Endothelial cell of umbilical vein (primary cell): ENCODE measurements at regions not wholly inside any gene's neighbourhood (a gene's known extent, or its start where the extent isn't known, plus 50 kb on each side); places are given as distances from the start of the nearest gene placed in this dataset.

Experiments
- BruUV-seq: library from RNA; stranded (reverse); fragments of 400-500 nt; replicated peaks from 2 replicates; lab custom pipeline; 2021; lab: Mats Ljungman, UMichigan
- CTCF ChIA-PET: fragments of 300-600, 350-600 bp; sonication (Branson Sonifier 250); formaldehyde crosslinking; loops from one replicate; lab custom pipeline; 2021; ENCODE audit warnings: antibody characterized with exemption, inconsistent platforms; lab: Charles Lee
- POLR2A ChIA-PET: fragments of 300-600, 350-600 bp; sonication (Branson Sonifier 250); formaldehyde crosslinking; loops from one replicate; lab custom pipeline; 2021; ENCODE audit warnings: antibody characterized with exemption, inconsistent platforms; lab: Charles Lee
- DNase-seq: peaks from one replicate; pipeline ENCODE4 v3.0.0-alpha.2; 2011; ENCODE audit warnings: low read depth, low spot score
- FAIRE-seq: peaks from 2 replicates; lab custom pipeline; 2011; peaks lifted over from hg19 to GRCh38; lab: Jason Lieb, UNC
- H2AFZ ChIP-seq: 2 replicates; pipeline ENCODE4 v1.6.0; 2012; ENCODE audit warnings: low read depth, low read length, control low read depth, inconsistent platforms
- H3K27ac ChIP-seq: 2 replicates; pipeline ENCODE4 v1.5.1; 2011; ENCODE audit warnings: low read depth, mild to moderate bottlenecking, control low read depth, low read length, moderate library complexity; ENCODE audit not compliant: insufficient read depth
- H3K27me3 ChIP-seq, 2 experiments: 2 replicates each; pipeline versions ENCODE4 v1.6.0 to v1.6.1; 2011; ENCODE audit warnings: low read length in 2 of 2, mixed read lengths in 1 of 2; ENCODE audit not compliant: control insufficient read depth in 2 of 2, insufficient read depth in 2 of 2
- H3K36me3 ChIP-seq, 2 experiments: 2 replicates in 1 of 2; 3 replicates in 1 of 2; pipeline ENCODE4 v1.5.1; 2011; ENCODE audit warnings: low read length in 2 of 2, mild to moderate bottlenecking in 1 of 2, moderate library complexity in 1 of 2; ENCODE audit not compliant: control insufficient read depth in 2 of 2, insufficient read depth in 2 of 2; ENCODE audit errors: extremely low read depth in 1 of 2
- H3K4me1 ChIP-seq: 3 replicates; pipeline ENCODE4 v1.5.1; 2011; ENCODE audit warnings: mild to moderate bottlenecking, low read length; ENCODE audit not compliant: control insufficient read depth, insufficient read depth; ENCODE audit errors: extremely low read depth
- H3K4me2 ChIP-seq: 2 replicates; pipeline ENCODE4 v1.6.1; 2011; ENCODE audit warnings: low read length, control low read depth, mixed read lengths; ENCODE audit not compliant: insufficient read depth
- H3K4me3 ChIP-seq, 3 experiments: fragments of 200-600 bp in 1 of 3; sonication (generic), shearing (Covaris generic) in 1 of 3; replicated peaks in 1 of 3; 2 replicates each; pipeline ENCODE4 v1.5.1; 2011 to 2016; ENCODE audit warnings: control low read depth in 3 of 3, low read length in 3 of 3, mild to moderate bottlenecking in 2 of 3, inconsistent platforms in 1 of 3, low read depth in 1 of 3, moderate library complexity in 1 of 3; ENCODE audit not compliant: insufficient read depth in 1 of 3
- H3K79me2 ChIP-seq: 2 replicates; pipeline ENCODE4 v1.6.0; 2012; ENCODE audit warnings: low read length, inconsistent platforms; ENCODE audit not compliant: control insufficient read depth, insufficient read depth
- H3K9ac ChIP-seq: replicated peaks from 2 replicates; pipeline ENCODE3; 2011; ENCODE audit warnings: low read length, control low read depth; ENCODE audit not compliant: insufficient read depth; ENCODE audit errors: extremely low read depth
- H3K9me1 ChIP-seq: replicated peaks from 3 replicates; pipeline ENCODE4 v1.6.0; 2011; ENCODE audit warnings: mild to moderate bottlenecking, low read length; ENCODE audit not compliant: control insufficient read depth, insufficient read depth; ENCODE audit errors: extremely low read depth
- H3K9me3 ChIP-seq: replicated peaks from 2 replicates; pipeline ENCODE4 v1.5.1; 2012; ENCODE audit warnings: low read length, inconsistent platforms; ENCODE audit not compliant: control insufficient read depth, insufficient read depth
- H4K20me1 ChIP-seq: replicated peaks from 2 replicates; pipeline ENCODE3; 2011; ENCODE audit warnings: mild to moderate bottlenecking, low read length; ENCODE audit not compliant: control insufficient read depth, insufficient read depth; ENCODE audit errors: extremely low read depth
- EZH2 ChIP-seq: IDR thresholded peaks from 2 replicates; pipeline ENCODE4 v1.6.1; 2012; ENCODE audit warnings: borderline replicate concordance, low read depth, mild to moderate bottlenecking, moderate library complexity, low read length, inconsistent platforms; ENCODE audit not compliant: severe bottlenecking
- FOS ChIP-seq: IDR thresholded peaks from 2 replicates; pipeline ENCODE4 v1.6.1; 2011; ENCODE audit warnings: mild to moderate bottlenecking, low read length, moderate library complexity, borderline replicate concordance; ENCODE audit not compliant: insufficient read depth
- GATA2 ChIP-seq: IDR thresholded peaks from 2 replicates; pipeline ENCODE4 v1.7.0; 2011; ENCODE audit warnings: low read depth, mild to moderate bottlenecking, moderate library complexity, mixed read lengths, low read length; ENCODE audit not compliant: insufficient read length, insufficient read depth
- JUN ChIP-seq: IDR thresholded peaks from 2 replicates; pipeline ENCODE4 v1.6.1; 2011; ENCODE audit warnings: borderline replicate concordance, low read depth; ENCODE audit not compliant: insufficient read length, insufficient read depth
- MYC ChIP-seq: IDR thresholded peaks from one replicate; pipeline ENCODE4 v1.6.1; 2011; ENCODE audit warnings: mild to moderate bottlenecking, low read depth, low read length
- POLR2A ChIP-seq: IDR thresholded peaks from 2 replicates; pipeline ENCODE4 v1.6.1; 2012; ENCODE audit warnings: low read depth, mild to moderate bottlenecking, control low read depth, low read length
- POLR2AphosphoS5 ChIP-seq: IDR thresholded peaks from 2 replicates; pipeline ENCODE4 v1.6.1; 2012; ENCODE audit warnings: low read depth, mild to moderate bottlenecking, control low read depth, low read length, moderate library complexity; ENCODE audit not compliant: insufficient read depth
- dilution Hi-C: fragments of 300-500 bp; cut with MboI; formaldehyde crosslinking; loops from one replicate; pipeline ENCODE4 v1.15.0; 2019; ENCODE audit warnings: low sequenced_read_pairs; ENCODE audit not compliant: extremely low pct_ligation_motif_present
- intact Hi-C: fragments of 100-400 bp; cut with micrococcal nuclease; formaldehyde crosslinking; loops from one replicate; pipeline ENCODE4 v1.10.0; 2022
- TF ChIP-seq, protein P1 (sequence below), 2 donors: IDR thresholded peaks; 1 replicate in 1 of 2; 2 replicates in 1 of 2; pipeline ENCODE4 v1.5.1; 2011; ENCODE audit warnings: low read length in 2 of 2, mild to moderate bottlenecking in 2 of 2, moderate library complexity in 2 of 2, control low read depth in 1 of 2, inconsistent platforms in 1 of 2, low read depth in 1 of 2; ENCODE audit not compliant: insufficient read depth in 1 of 2; ENCODE audit errors: extremely low read depth in 1 of 2
- TF ChIP-seq, protein P2 (sequence below): IDR thresholded peaks from 2 replicates; pipeline ENCODE4 v1.6.1; 2011; ENCODE audit not compliant: insufficient read depth, insufficient read length

DNA sequence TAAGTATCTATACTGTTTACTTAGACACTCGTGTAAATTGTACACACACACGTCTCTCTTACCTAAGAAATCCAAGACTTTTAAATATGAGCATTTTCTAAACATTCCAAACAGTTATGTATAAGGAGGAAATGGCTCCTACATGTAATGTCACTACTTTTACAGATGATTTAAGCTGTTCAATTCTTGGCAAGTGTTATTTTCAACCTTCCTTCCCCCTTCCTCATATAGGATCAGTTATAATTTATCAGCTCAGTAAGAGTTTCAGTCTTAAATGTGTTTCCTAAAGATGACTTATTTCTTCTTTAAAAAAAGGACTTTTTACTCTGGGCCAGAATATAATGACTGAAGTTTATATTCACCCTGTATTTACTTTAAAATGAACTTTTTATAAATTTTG lies 601.1 kb downstream of the ANKRD50 start:
- H3K27ac ChIP-seq, result peak overlapping the region; percentile 5
- H3K4me2 ChIP-seq, result no peak overlapping the region
- dilution Hi-C loops, result no loop called here
- ChIA-PET POLR2A (no interaction called here), CTCF (interaction anchor here (0.6 to 5.0 kb wide), 14 partner anchors 143 to 1181 kb away, joined by 3 to 79 read pairs (median 4); no protein-coding TSS in a partner anchor)
- no peaks in the 10 kb centered on the region for H3K9me1 ChIP-seq
- no TSS peak for BruUV-seq
- H2AFZ ChIP-seq, result no peak overlapping the region
- H3K9me3 ChIP-seq, result no peaks in the 10 kb centered on the region
- DNase-seq (peak; percentile 62), FAIRE-seq (no peak)
- H3K27me3 ChIP-seq, result no peaks in the 10 kb centered on the region
- TF ChIP-seq GATA2, result no peak
- TF ChIP-seq JUN, result peak; percentile 3
- TF ChIP-seq POLR2AphosphoS5, result no peak
- TF ChIP-seq EZH2, result no peak
- TF ChIP-seq, protein P1, sequence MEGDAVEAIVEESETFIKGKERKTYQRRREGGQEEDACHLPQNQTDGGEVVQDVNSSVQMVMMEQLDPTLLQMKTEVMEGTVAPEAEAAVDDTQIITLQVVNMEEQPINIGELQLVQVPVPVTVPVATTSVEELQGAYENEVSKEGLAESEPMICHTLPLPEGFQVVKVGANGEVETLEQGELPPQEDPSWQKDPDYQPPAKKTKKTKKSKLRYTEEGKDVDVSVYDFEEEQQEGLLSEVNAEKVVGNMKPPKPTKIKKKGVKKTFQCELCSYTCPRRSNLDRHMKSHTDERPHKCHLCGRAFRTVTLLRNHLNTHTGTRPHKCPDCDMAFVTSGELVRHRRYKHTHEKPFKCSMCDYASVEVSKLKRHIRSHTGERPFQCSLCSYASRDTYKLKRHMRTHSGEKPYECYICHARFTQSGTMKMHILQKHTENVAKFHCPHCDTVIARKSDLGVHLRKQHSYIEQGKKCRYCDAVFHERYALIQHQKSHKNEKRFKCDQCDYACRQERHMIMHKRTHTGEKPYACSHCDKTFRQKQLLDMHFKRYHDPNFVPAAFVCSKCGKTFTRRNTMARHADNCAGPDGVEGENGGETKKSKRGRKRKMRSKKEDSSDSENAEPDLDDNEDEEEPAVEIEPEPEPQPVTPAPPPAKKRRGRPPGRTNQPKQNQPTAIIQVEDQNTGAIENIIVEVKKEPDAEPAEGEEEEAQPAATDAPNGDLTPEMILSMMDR (IDR thresholded peaks at IDR 0.05; ENCODE audit: extremely low read depth in 1 of 2, insufficient read depth in 1 of 2, low read depth in 1 of 2, low read length in 2 of 2), result no peak
- no peak for TF ChIP-seq MYC
- TF ChIP-seq POLR2A, result no peak
- TF ChIP-seq, protein P2, sequence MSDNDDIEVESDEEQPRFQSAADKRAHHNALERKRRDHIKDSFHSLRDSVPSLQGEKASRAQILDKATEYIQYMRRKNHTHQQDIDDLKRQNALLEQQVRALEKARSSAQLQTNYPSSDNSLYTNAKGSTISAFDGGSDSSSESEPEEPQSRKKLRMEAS, result no peak
- TF ChIP-seq FOS, result no peak
- intact Hi-C loops, result loop anchor here (1.0 to 10.0 kb wide), 13 partner anchors 51 to 1177 kb away; no protein-coding TSS in a partner anchor
- H3K4me3 ChIP-seq, result no peak overlapping the region
- peak overlapping the region; percentile 48 for H3K9ac ChIP-seq
- H3K36me3 ChIP-seq, result no peaks in the 10 kb centered on the region
- H4K20me1 ChIP-seq, result no peaks in the 10 kb centered on the region
- no peaks in the 10 kb centered on the region for H3K79me2 ChIP-seq
- peaks cover 9% of the 10 kb centered on the region for H3K4me1 ChIP-seq
